Transverse colon (tissue), 4 donors: ENCODE measurements at regions not wholly inside any gene's neighbourhood (a gene's known extent, or its start where the extent isn't known, plus 50 kb on each side); places are given as distances from the start of the nearest gene placed in this dataset.

Experiments used
- DNase-seq: peaks from one replicate; pipeline ENCODE4 v3.0.0-alpha.2; 2019
- H3K27ac ChIP-seq, 4 donors: fragments of 200-600 bp; sonication (generic); 2 replicates each; pipeline ENCODE4 v1.5.1; 2016 to 2018; ENCODE audit warnings: inconsistent platforms in 4 of 4
- H3K27me3 ChIP-seq: fragments of 200-600 bp; sonication (generic); 2 replicates; pipeline ENCODE4 v1.5.1; 2017; ENCODE audit warnings: inconsistent platforms
- H3K36me3 ChIP-seq, 4 donors: fragments of 200-600 bp; sonication (generic); 2 replicates each; pipeline ENCODE4 v1.5.1; 2017 to 2019; ENCODE audit warnings: inconsistent platforms in 4 of 4
- H3K4me1 ChIP-seq, 4 donors: fragments of 200-600 bp; sonication (generic); 2 replicates each; pipeline ENCODE4 v1.5.1; 2017 to 2020; ENCODE audit warnings: inconsistent platforms in 4 of 4
- H3K4me3 ChIP-seq, 4 donors: fragments of 200-600 bp; sonication (generic); 1 replicate in 1 of 4; 2 replicates in 3 of 4; pipeline versions ENCODE4 v1.5.1 to v1.6.1; 2017 to 2019; ENCODE audit warnings: inconsistent platforms in 4 of 4
- H3K9me3 ChIP-seq, 2 donors: fragments of 200-600 bp; sonication (generic); 2 replicates each; pipeline ENCODE4 v1.5.1; 2017 to 2019; ENCODE audit warnings: inconsistent platforms in 2 of 2
- CTCF ChIP-seq, 5 experiments: fragments of 200-600 bp in 3 of 5; fragments of 450-650 bp in 2 of 5; sonication (generic) in 3 of 5; IDR thresholded peaks; 1 replicate in 2 of 5; 2 replicates in 3 of 5; pipeline ENCODE4 v1.5.1; 2016 to 2017; ENCODE audit warnings: antibody characterized with exemption in 5 of 5, inconsistent platforms in 3 of 5, mild to moderate bottlenecking in 2 of 5, moderate library complexity in 1 of 5
- EP300 ChIP-seq: sonication (generic); formaldehyde crosslinking; IDR thresholded peaks from one replicate; pipeline ENCODE4 v1.6.1; 2017; ENCODE audit warnings: antibody characterized with exemption, low read depth
- POLR2A ChIP-seq: fragments of 450-650 bp; IDR thresholded peaks from one replicate; pipeline ENCODE4 v1.6.1; 2016; ENCODE audit warnings: antibody characterized with exemption, mild to moderate bottlenecking, moderate library complexity
- POLR2AphosphoS5 ChIP-seq, 3 donors: sonication (generic); formaldehyde crosslinking; IDR thresholded peaks; one replicate each; pipeline ENCODE4 v1.6.1; 2016; ENCODE audit warnings: antibody characterized with exemption in 3 of 3
- WGBS, 2 donors: methylation state at CpG; one replicate each; pipeline ENCODE4 v1.1.5; 2018; ENCODE audit warnings: low coverage in 1 of 2; 5-methylcytosine and 5-hydroxymethylcytosine counted together
- in situ Hi-C, 4 donors: fragments of 200-750 bp; cut with MboI; loops; one replicate each; pipeline versions ENCODE4 v1.15.0 to v1.15.1; 2017; ENCODE audit warnings: low sequenced_read_pairs in 3 of 4, low pct_ligation_motif_present in 1 of 4, low pct_unique_long_range_greater_than_20kb in 1 of 4
- intact Hi-C: fragments of 100-400 bp; cut with DNase I; formaldehyde crosslinking; loops from one replicate; pipeline ENCODE4 v1.15.1; 2023; ENCODE audit warnings: low total_unique reads

DNA sequence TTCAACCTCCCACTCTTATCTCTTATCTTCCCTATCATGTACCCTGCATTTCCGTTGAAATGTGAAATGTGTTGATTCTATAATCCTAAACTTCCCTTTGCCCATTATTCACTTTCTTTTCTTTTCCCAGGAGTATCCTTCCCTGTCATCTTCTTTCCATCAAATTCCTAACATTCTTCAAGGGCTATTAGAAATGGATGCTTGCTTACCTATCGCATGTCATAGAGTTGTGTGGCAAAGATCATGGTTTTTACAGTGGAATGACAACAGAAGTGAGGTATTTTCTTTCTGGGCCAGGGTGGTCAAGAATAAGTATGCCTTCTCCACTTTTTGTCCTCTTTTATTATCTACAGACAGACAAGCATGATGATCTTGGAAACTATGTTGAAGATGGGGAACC lies 124.4 kb upstream of the SLC5A12 start:
- H3K27me3 ChIP-seq: no peaks in the 10 kb centered on the region
- WGBS, 2 donors: 30 to 70% methylated on average over 2 of the region's 2 CpGs
- intact Hi-C loops: no loop called here
- in situ Hi-C loops: no loop called here
- H3K4me1 ChIP-seq: peaks cover 0 to 11% (median 2%) of the 10 kb centered on the region in 4 donors
- H3K27ac ChIP-seq: peak overlapping the region in 1 of 4 donors; percentile 61
- no peaks in the 10 kb centered on the region for H3K9me3 ChIP-seq
- TF ChIP-seq POLR2AphosphoS5 (IDR thresholded peaks at IDR 0.05) (no peak), POLR2A (no peak), EP300 (no peak)
- DNase-seq: no peak
- H3K36me3 ChIP-seq: no peaks in the 10 kb centered on the region
- no peak overlapping the region for H3K4me3 ChIP-seq

DNA sequence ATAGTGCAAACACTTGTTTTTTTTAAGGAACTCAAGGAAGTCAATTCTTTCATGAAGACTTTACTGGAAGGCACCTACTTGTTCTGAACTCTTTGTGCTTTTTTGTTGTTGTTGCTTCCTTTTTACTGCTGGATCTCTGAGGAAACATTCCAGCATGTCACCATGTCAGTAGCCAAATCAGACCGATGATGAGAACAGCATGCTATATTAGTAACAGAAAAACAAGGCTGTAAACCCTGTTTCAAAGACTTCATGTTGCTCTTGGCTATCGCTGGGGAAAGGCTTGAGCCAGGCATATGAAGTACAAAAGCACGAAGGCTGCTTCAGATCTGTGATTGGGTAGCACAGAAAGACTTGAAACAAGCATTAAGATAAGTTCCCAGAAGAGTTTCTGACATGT lies 125.6 kb upstream of the SLC5A12 start:
- H3K36me3 ChIP-seq: no peaks in the 10 kb centered on the region
- no peaks in the 10 kb centered on the region for H3K9me3 ChIP-seq
- intact Hi-C loops (no loop called here), in situ Hi-C loops (no loop called here)
- H3K4me1 ChIP-seq: peaks cover 0 to 6% (median 2%) of the 10 kb centered on the region in 4 donors
- H3K4me3 ChIP-seq: no peak overlapping the region
- H3K27ac ChIP-seq: peak overlapping the region in 1 of 4 donors; percentile 61
- TF ChIP-seq POLR2AphosphoS5 (IDR thresholded peaks at IDR 0.05) (peak in 2 of 3 donors; percentile 40 to 45), POLR2A (no peak)
- H3K27me3 ChIP-seq: no peaks in the 10 kb centered on the region
- DNase-seq: no peak
- WGBS, 2 donors: 58 to 73% methylated on average over 3 of the region's 3 CpGs

DNA sequence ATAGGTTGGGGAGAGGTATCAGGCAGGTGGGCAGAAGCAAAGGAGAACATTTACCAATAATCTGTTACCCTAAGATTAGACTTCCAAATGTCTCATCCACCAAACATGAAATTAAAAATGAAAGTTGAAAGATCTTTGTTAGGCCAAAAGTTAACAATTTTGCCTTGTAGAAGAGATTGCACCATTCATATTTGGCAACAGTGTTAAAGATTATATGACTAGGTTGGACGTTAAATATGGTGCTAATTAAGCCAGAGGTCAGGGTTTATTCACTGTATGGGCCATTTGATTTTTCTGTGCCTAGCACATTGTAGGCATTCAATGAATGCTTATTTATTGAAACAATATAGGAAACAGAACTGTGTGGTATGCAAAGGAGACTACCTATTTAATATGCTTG lies 126.1 kb upstream of the SLC5A12 start:
- WGBS, 2 donors: 38 to 64% methylated on average over 1 of the region's 1 CpG
- no peak for DNase-seq
- TF ChIP-seq POLR2AphosphoS5 (IDR thresholded peaks at IDR 0.05) (no peak), POLR2A (no peak), EP300 (no peak), CTCF (IDR thresholded peaks at IDR 0.05) (no peak)
- in situ Hi-C loops: no loop called here
- Histone ChIP-seq H3K9me3 (no peaks in the 10 kb centered on the region), H3K4me1 (peaks cover 0 to 3% (median 2%) of the 10 kb centered on the region in 4 donors), H3K27me3 (no peaks in the 10 kb centered on the region), H3K4me3 (no peak overlapping the region), H3K27ac (peak overlapping the region in 1 of 4 donors; percentile 61), H3K36me3 (no peaks in the 10 kb centered on the region)
- intact Hi-C loops: no loop called here

- H3K9me3 ChIP-seq: no peaks in the 10 kb centered on the region
- WGBS, 2 donors: 31% methylated on average over 5 of the region's 5 CpGs; no CpG with 5 or more reads in 1 of the 2 donors
- no peak overlapping the region for H3K4me3 ChIP-seq
- intact Hi-C loops: no loop called here
- H3K4me1 ChIP-seq: peaks cover 0 to 3% (median 2%) of the 10 kb centered on the region in 4 donors
- in situ Hi-C loops: no loop called here
- no peak for TF ChIP-seq POLR2A
- no peak for TF ChIP-seq EP300
- peak overlapping the region in 2 of 4 donors; percentile 28 to 45 for H3K27ac ChIP-seq
- no peaks in the 10 kb centered on the region for H3K36me3 ChIP-seq
- no peak for DNase-seq
- H3K27me3 ChIP-seq: no peaks in the 10 kb centered on the region
These were observed 127.2 kb upstream of the SLC5A12 start for GRCh38 chr11:26849036-26849435.

- in situ Hi-C loops: no loop called here
- H3K27me3 ChIP-seq: no peaks in the 10 kb centered on the region
- no peaks in the 10 kb centered on the region for H3K36me3 ChIP-seq
- H3K4me3 ChIP-seq: no peak overlapping the region
- no peaks in the 10 kb centered on the region for H3K9me3 ChIP-seq
- WGBS, 2 donors: 86 to 89% methylated on average over 3 of the region's 3 CpGs
- no peak for DNase-seq
- intact Hi-C loops: no loop called here
- peaks cover 0 to 3% (median 2%) of the 10 kb centered on the region in 4 donors for H3K4me1 ChIP-seq
- H3K27ac ChIP-seq: no peak overlapping the region
- TF ChIP-seq POLR2AphosphoS5 (IDR thresholded peaks at IDR 0.05) (no peak), CTCF (IDR thresholded peaks at IDR 0.05) (no peak), EP300 (no peak), POLR2A (no peak)
These were observed 129.4 kb upstream of the SLC5A12 start for GRCh38 chr11:26851291-26851690.

DNA sequence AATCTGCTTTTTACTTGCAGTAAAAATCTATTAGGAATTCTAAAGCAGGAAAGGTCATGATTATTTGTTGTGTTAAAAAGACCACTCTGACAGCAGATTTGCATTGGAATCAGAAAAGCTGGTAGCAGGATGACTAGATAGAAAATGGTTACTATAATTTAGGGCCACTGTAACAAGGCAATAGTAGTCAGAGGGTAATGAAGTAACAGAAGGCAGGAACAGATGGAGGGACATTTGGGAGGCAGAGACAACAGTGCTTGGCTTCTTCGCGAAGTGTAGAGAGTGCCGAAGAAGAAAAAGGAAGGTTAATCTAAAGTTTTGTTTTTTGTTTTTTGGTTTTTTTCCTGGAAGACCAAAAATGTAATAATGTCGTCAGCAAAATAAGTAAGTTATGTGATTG lies 129.8 kb upstream of the SLC5A12 start:
- Histone ChIP-seq H3K27me3 (no peaks in the 10 kb centered on the region), H3K36me3 (no peaks in the 10 kb centered on the region), H3K4me3 (no peak overlapping the region), H3K27ac (no peak overlapping the region), H3K9me3 (no peaks in the 10 kb centered on the region), H3K4me1 (peaks cover 0 to 3% (median 2%) of the 10 kb centered on the region in 4 donors)
- intact Hi-C loops: no loop called here
- WGBS, 2 donors: 94 to 98% methylated on average over 4 of the region's 4 CpGs
- in situ Hi-C loops: no loop called here
- TF ChIP-seq CTCF (IDR thresholded peaks at IDR 0.05) (no peak), EP300 (no peak), POLR2A (no peak), POLR2AphosphoS5 (IDR thresholded peaks at IDR 0.05) (no peak)
- DNase-seq: no peak
